ENCODE measurements at regions not wholly inside any gene's neighbourhood (a gene's known extent, or its start where the extent isn't known, plus 50 kb on each side); places are given as distances from the start of the nearest gene placed in this dataset.

DNA sequence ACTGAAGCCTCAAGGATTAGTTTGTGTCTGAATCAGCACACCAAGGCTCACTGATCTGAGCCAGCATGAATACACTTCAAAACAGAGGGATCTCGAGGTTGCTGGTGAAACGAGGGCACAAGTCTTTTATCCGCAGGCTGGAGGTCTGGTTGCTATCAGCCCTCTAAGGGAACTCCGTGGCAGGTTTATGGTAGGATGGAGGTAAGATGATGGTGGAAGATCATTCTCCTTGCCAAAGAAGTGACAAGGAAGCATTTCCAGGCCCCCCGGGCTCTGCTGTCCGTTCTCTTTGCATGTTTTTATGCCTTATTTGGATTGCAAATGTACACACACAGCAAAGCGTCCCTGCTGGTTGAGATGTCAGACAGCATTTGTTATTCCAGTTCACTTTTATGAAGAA, 268.3 kb downstream of the ARHGAP12 start:
- H3K9me3 Mint-ChIP-seq, result no peaks in the 10 kb centered on the region
- H3K4me1 Mint-ChIP-seq, result no peaks in the 10 kb centered on the region
- H3K27me3 Mint-ChIP-seq, result peaks cover 10% of the 10 kb centered on the region
- intact Hi-C loops (cut with micrococcal nuclease), result no loop called here
- no peak for DNase-seq
- no peak overlapping the region for H3K4me3 Mint-ChIP-seq
- no peaks in the 10 kb centered on the region for H3K36me3 Mint-ChIP-seq (ENCODE audit: low read depth)
- H3K27ac Mint-ChIP-seq, result no peak overlapping the region

GRCh38 chr10:31659665-31660064, 269.0 kb downstream of the ARHGAP12 start:
- no peaks in the 10 kb centered on the region for H3K36me3 Mint-ChIP-seq (ENCODE audit: low read depth)

GRCh38 chr10:31657434-31657872, 271.2 kb downstream of the ARHGAP12 start:
- no peak overlapping the region for H3K27ac Mint-ChIP-seq
- peaks cover 17% of the 10 kb centered on the region for H3K27me3 Mint-ChIP-seq
- no peaks in the 10 kb centered on the region for H3K36me3 Mint-ChIP-seq (ENCODE audit: low read depth)
- no peak for DNase-seq
- H3K4me3 Mint-ChIP-seq, result no peak overlapping the region
- no peaks in the 10 kb centered on the region for H3K9me3 Mint-ChIP-seq
- H3K4me1 Mint-ChIP-seq, result no peaks in the 10 kb centered on the region
- intact Hi-C loops (cut with micrococcal nuclease), result no loop called here

More at GRCh38 chr10:31659665-31660064, 269.0 kb downstream of the ARHGAP12 start:
- no peak overlapping the region for H3K4me3 Mint-ChIP-seq
- no peaks in the 10 kb centered on the region for H3K9me3 Mint-ChIP-seq
- intact Hi-C loops (cut with micrococcal nuclease), result no loop called here
- peaks cover 10% of the 10 kb centered on the region for H3K27me3 Mint-ChIP-seq
- no peak overlapping the region for H3K27ac Mint-ChIP-seq
- DNase-seq, result no peak
- H3K4me1 Mint-ChIP-seq, result no peaks in the 10 kb centered on the region

- H3K9me3 Mint-ChIP-seq, result no peaks in the 10 kb centered on the region
- peaks cover 19% of the 10 kb centered on the region for H3K27me3 Mint-ChIP-seq
- H3K36me3 Mint-ChIP-seq (ENCODE audit: low read depth), result no peaks in the 10 kb centered on the region
- H3K4me3 Mint-ChIP-seq, result no peak overlapping the region
- H3K4me1 Mint-ChIP-seq, result no peaks in the 10 kb centered on the region
- intact Hi-C loops (cut with micrococcal nuclease), result no loop called here
- no peak for DNase-seq
- H3K27ac Mint-ChIP-seq, result no peak overlapping the region
Measured at GRCh38 chr10:31656851-31657433, 271.7 kb downstream of the ARHGAP12 start.

DNA sequence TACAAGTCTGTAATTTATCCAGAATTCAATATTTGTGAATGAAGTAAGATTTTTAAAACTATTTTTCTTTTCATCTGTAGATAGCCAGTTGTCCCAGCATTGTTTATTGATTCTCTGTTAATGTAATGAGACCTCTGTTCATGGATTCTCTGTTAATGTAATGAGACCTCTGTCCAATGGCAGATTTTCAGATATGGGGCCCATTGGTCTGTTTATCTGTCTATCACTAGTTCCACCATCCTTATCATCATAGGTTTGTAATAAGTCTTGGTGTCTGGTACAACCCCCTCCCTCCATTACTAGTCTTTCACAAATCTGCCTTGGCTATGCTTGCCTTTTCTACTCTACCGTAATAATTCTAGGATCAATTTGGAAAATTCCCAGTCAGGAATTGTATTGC, 276.6 kb downstream of the ARHGAP12 start:
- Mint-ChIP-seq H3K9me3 (no peaks in the 10 kb centered on the region), H3K27ac (no peak overlapping the region), H3K36me3 (ENCODE audit: low read depth) (no peaks in the 10 kb centered on the region), H3K4me1 (no peaks in the 10 kb centered on the region), H3K4me3 (no peak overlapping the region), H3K27me3 (peaks cover 23% of the 10 kb centered on the region)
- no peak for DNase-seq
- intact Hi-C loops (cut with micrococcal nuclease), result no loop called here

- Mint-ChIP-seq H3K4me1 (no peaks in the 10 kb centered on the region), H3K9me3 (no peaks in the 10 kb centered on the region), H3K27me3 (peaks cover 14% of the 10 kb centered on the region), H3K36me3 (ENCODE audit: low read depth) (no peaks in the 10 kb centered on the region), H3K27ac (peak overlapping the region; percentile 60), H3K4me3 (no peak overlapping the region)
- intact Hi-C loops (cut with micrococcal nuclease), result no loop called here
- no peak for DNase-seq
Measured at GRCh38 chr10:31650010-31650409, 278.6 kb downstream of the ARHGAP12 start.

GRCh38 chr10:31648966-31649365, 279.7 kb downstream of the ARHGAP12 start:
- Mint-ChIP-seq H3K27me3 (peaks cover 12% of the 10 kb centered on the region), H3K36me3 (ENCODE audit: low read depth) (no peaks in the 10 kb centered on the region), H3K4me3 (no peak overlapping the region), H3K27ac (no peak overlapping the region), H3K4me1 (no peaks in the 10 kb centered on the region), H3K9me3 (no peaks in the 10 kb centered on the region)
- intact Hi-C loops (cut with micrococcal nuclease), result no loop called here
- DNase-seq, result no peak

- H3K9me3 Mint-ChIP-seq, result no peaks in the 10 kb centered on the region
- H3K4me1 Mint-ChIP-seq, result no peaks in the 10 kb centered on the region
- intact Hi-C loops (cut with micrococcal nuclease), result no loop called here
- H3K27me3 Mint-ChIP-seq, result peaks cover 7% of the 10 kb centered on the region
- no peaks in the 10 kb centered on the region for H3K36me3 Mint-ChIP-seq (ENCODE audit: low read depth)
- DNase-seq, result no peak
- H3K27ac Mint-ChIP-seq, result no peak overlapping the region
- H3K4me3 Mint-ChIP-seq, result no peak overlapping the region
Measured at GRCh38 chr10:31647861-31648260, 280.8 kb downstream of the ARHGAP12 start.

- Mint-ChIP-seq H3K27ac (no peak overlapping the region), H3K9me3 (peaks cover 2% of the 10 kb centered on the region), H3K36me3 (ENCODE audit: low read depth) (no peaks in the 10 kb centered on the region), H3K27me3 (peaks cover 7% of the 10 kb centered on the region), H3K4me1 (no peaks in the 10 kb centered on the region), H3K4me3 (no peak overlapping the region)
- DNase-seq, result no peak
- intact Hi-C loops (cut with micrococcal nuclease), result no loop called here
Measured at GRCh38 chr10:31646519-31646918, 282.1 kb downstream of the ARHGAP12 start.

DNA sequence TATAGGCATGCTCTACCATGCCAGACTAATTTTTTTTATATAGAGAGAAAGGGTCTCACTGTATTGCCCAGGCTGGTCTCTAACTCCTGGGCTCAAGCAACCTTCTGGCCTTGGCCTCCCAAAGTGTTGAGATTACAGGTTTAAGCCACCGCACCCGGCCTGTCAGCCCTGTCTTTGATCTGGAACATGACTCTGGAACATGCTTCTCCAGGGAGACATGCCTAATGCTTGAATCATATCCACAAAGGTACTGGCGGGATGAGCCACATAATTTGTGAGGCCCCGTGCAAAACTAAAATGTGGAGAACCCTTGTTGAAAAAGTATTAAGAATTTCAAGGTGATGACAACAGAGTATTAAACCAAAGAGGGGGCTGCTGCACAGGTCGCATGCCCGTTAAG, 282.8 kb downstream of the ARHGAP12 start:
- no peaks in the 10 kb centered on the region for H3K36me3 Mint-ChIP-seq (ENCODE audit: low read depth)
- intact Hi-C loops (cut with micrococcal nuclease), result no loop called here
- DNase-seq, result no peak
- no peak overlapping the region for H3K27ac Mint-ChIP-seq
- H3K4me1 Mint-ChIP-seq, result no peaks in the 10 kb centered on the region
- H3K9me3 Mint-ChIP-seq, result peaks cover 8% of the 10 kb centered on the region
- peaks cover 8% of the 10 kb centered on the region for H3K27me3 Mint-ChIP-seq
- no peak overlapping the region for H3K4me3 Mint-ChIP-seq

DNA sequence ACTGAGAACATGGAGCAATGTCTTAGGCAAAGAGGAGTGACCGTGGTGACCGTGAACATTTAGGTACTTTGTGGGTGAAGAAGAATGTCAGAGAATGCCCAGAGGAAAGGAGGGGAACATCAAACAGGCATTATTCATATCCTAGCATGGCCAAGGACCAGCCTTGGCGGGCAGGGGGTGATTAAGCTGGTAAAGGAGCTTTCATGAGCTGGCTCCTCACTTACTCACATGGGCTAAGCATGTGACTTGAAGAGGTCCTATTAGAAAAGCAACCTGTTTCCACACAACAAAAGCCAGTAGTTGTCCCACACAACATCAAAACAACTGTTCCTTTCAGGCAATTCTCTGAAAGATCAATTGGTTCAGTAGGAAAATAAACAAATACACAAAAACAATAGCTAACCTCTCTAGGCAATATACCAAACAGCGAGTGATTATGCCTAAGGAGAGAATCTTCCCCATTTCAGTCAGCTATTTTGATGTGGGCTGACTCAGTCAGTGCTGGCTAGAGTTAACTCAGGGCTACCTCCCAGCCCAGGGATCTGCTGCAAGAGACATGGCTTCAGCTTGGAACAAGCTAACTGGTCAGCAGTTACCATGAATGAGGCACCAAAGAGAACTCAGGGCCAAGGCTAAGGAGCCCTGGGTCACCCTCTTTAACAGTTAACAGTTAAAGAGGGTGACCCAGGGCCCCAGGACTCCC, 283.5 kb downstream of the ARHGAP12 start:
- no peaks in the 10 kb centered on the region for H3K4me1 Mint-ChIP-seq
- intact Hi-C loops (cut with micrococcal nuclease), result no loop called here
- no peak for DNase-seq
- H3K36me3 Mint-ChIP-seq (ENCODE audit: low read depth), result no peaks in the 10 kb centered on the region
- no peak overlapping the region for H3K27ac Mint-ChIP-seq
- H3K4me3 Mint-ChIP-seq, result no peak overlapping the region
- peaks cover 8% of the 10 kb centered on the region for H3K27me3 Mint-ChIP-seq
- peaks cover 11% of the 10 kb centered on the region for H3K9me3 Mint-ChIP-seq

DNA sequence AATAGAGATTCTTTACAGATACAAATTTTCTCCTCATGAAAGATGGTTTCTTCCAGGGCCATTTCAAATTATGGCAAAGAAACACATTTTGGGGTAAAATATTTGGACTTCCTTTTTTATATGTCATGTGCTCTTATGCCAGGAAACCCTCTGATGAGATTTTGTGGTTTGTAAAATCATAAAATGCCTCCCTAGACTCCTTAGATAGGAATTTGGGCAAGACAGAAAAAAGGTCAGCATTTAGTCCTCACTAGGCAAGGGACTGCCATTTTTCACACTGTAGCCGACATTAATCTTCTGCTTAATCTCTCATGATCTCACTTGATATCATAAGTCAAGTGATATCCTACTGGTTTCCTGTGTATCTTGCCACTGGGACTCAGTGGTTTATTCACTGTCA, 286.4 kb downstream of the ARHGAP12 start:
- no peak for DNase-seq
- H3K4me1 Mint-ChIP-seq, result no peaks in the 10 kb centered on the region
- H3K27ac Mint-ChIP-seq, result no peak overlapping the region
- H3K9me3 Mint-ChIP-seq, result peaks cover 20% of the 10 kb centered on the region
- intact Hi-C loops (cut with micrococcal nuclease), result no loop called here
- no peak overlapping the region for H3K4me3 Mint-ChIP-seq
- no peaks in the 10 kb centered on the region for H3K36me3 Mint-ChIP-seq (ENCODE audit: low read depth)
- peaks cover 8% of the 10 kb centered on the region for H3K27me3 Mint-ChIP-seq

DNA sequence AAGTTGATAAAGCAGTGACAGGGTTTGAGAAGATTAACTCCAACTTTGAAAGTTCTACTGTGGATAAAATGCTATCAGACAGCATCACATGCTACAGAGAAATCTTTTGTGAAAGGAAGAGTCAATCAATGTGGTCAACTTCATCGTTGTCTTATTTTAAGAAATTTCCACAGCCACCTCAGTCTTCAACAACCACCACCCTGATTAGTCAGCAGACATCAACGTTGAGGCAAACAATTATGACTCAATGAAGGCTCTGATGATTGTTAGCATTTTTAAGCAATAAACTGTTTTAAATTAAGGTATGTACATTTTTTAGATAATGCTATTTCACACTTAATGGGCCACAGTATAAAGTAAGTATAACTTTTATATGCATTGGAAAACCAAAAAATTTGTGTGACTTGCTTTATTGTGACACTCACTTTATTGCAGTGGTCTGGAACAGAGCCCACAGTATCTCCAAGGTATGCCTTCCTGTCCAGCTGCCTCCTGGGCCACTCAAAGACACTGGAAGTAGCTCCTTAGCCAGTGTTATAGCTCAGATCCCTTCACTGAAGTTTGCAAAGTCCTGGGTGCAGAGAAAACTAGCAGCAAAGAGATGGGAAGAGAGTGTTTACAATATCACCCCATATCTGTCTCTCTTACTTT, 293.1 kb downstream of the ARHGAP12 start:
- peaks cover under 1% of the 10 kb centered on the region for H3K27me3 Mint-ChIP-seq
- no peaks in the 10 kb centered on the region for H3K36me3 Mint-ChIP-seq (ENCODE audit: low read depth)
- H3K4me1 Mint-ChIP-seq, result no peaks in the 10 kb centered on the region
- DNase-seq, result no peak
- H3K27ac Mint-ChIP-seq, result no peak overlapping the region
- H3K9me3 Mint-ChIP-seq, result peaks cover 15% of the 10 kb centered on the region
- intact Hi-C loops (cut with micrococcal nuclease), result no loop called here
- no peak overlapping the region for H3K4me3 Mint-ChIP-seq

GRCh38 chr10:31635009-31635408, 293.6 kb downstream of the ARHGAP12 start:
- DNase-seq, result no peak
- Mint-ChIP-seq H3K27me3 (peaks cover 4% of the 10 kb centered on the region), H3K4me3 (no peak overlapping the region), H3K36me3 (ENCODE audit: low read depth) (no peaks in the 10 kb centered on the region), H3K9me3 (peaks cover 18% of the 10 kb centered on the region), H3K4me1 (no peaks in the 10 kb centered on the region), H3K27ac (no peak overlapping the region)
- intact Hi-C loops (cut with micrococcal nuclease), result no loop called here
